Mesenchymal stem cell (in vitro differentiated cells and primary cell): ENCODE measurements at regions not wholly inside any gene's neighbourhood (a gene's known extent, or its start where the extent isn't known, plus 50 kb on each side); places are given as distances from the start of the nearest gene placed in this dataset.
A peak's percentile ranks its signal among the peaks of the same experiment; 100 is the strongest.

Experiments used
- DNase-seq: peaks from one replicate; pipeline ENCODE4 v3.0.0-alpha.2; 2013
- H2AFZ ChIP-seq: one replicate; pipeline ENCODE4 v1.6.1; 2013; ENCODE audit warnings: low read depth, mild to moderate bottlenecking, control low read depth, inconsistent platforms, low read length, moderate library complexity
- H2AK5ac ChIP-seq: 2 replicates; pipeline ENCODE4 v1.6.1; 2013; ENCODE audit warnings: low read length, moderate library complexity, mild to moderate bottlenecking, inconsistent platforms; ENCODE audit not compliant: severe bottlenecking
- H2BK120ac ChIP-seq: one replicate; pipeline ENCODE4 v1.6.1; 2013; ENCODE audit warnings: low read depth, mild to moderate bottlenecking, inconsistent platforms, low read length, moderate library complexity
- H2BK12ac ChIP-seq, 2 experiments: one replicate each; pipeline ENCODE4 v1.6.1; 2013; ENCODE audit warnings: inconsistent platforms in 2 of 2, low read length in 2 of 2, mild to moderate bottlenecking in 2 of 2, moderate library complexity in 2 of 2, control low read depth in 1 of 2
- H2BK15ac ChIP-seq: one replicate; pipeline ENCODE4 v1.6.1; 2013; ENCODE audit warnings: mild to moderate bottlenecking, low read depth, inconsistent platforms; ENCODE audit not compliant: poor library complexity, severe bottlenecking
- H2BK5ac ChIP-seq: 2 replicates; pipeline ENCODE4 v1.6.1; 2013; ENCODE audit warnings: low read depth, mild to moderate bottlenecking, low read length, control low read depth, inconsistent platforms; ENCODE audit not compliant: poor library complexity, severe bottlenecking
- H3K14ac ChIP-seq, 2 experiments: one replicate each; pipeline ENCODE4 v1.6.1; 2013; ENCODE audit warnings: inconsistent platforms in 2 of 2, low read length in 2 of 2, control low read depth in 1 of 2, mild to moderate bottlenecking in 1 of 2, moderate library complexity in 1 of 2
- H3K18ac ChIP-seq, 2 experiments: one replicate each; pipeline ENCODE4 v1.6.1; 2013; ENCODE audit warnings: inconsistent platforms in 2 of 2, low read length in 2 of 2, control low read depth in 1 of 2, low read depth in 1 of 2, mild to moderate bottlenecking in 1 of 2
- H3K23ac ChIP-seq, 2 experiments: one replicate each; pipeline ENCODE4 v1.6.1; 2013; ENCODE audit warnings: inconsistent platforms in 2 of 2, low read length in 2 of 2, mild to moderate bottlenecking in 2 of 2, moderate library complexity in 2 of 2, control low read depth in 1 of 2
- H3K27ac ChIP-seq: 2 replicates; pipeline ENCODE4 v1.5.1; 2013; ENCODE audit warnings: mild to moderate bottlenecking, moderate library complexity, low read length, control low read depth, inconsistent platforms; ENCODE audit not compliant: poor library complexity, severe bottlenecking
- H3K27me3 ChIP-seq, 2 experiments: 2 replicates each; pipeline versions ENCODE4 v1.6.1 to v1.7.0; 2013; ENCODE audit warnings: low read length in 2 of 2, mild to moderate bottlenecking in 2 of 2, moderate library complexity in 2 of 2, control low read depth in 1 of 2, inconsistent platforms in 1 of 2; ENCODE audit not compliant: control insufficient read depth in 1 of 2, insufficient read depth in 1 of 2
- H3K36me3 ChIP-seq, 2 experiments: 2 replicates each; pipeline versions ENCODE4 v1.6.1 to v1.7.0; 2013; ENCODE audit warnings: low read length in 2 of 2, control low read depth in 1 of 2, inconsistent platforms in 1 of 2, low read depth in 1 of 2, mild to moderate bottlenecking in 1 of 2; ENCODE audit not compliant: insufficient read depth in 2 of 2, control insufficient read depth in 1 of 2
- H3K4ac ChIP-seq, 2 experiments: one replicate each; pipeline ENCODE4 v1.6.1; 2013; ENCODE audit warnings: inconsistent platforms in 2 of 2, low read length in 2 of 2, mild to moderate bottlenecking in 2 of 2, moderate library complexity in 2 of 2, control low read depth in 1 of 2, low read depth in 1 of 2
- H3K4me1 ChIP-seq: 2 replicates; pipeline ENCODE4 v1.6.1; 2013; ENCODE audit warnings: low read depth, low read length, control low read depth; ENCODE audit not compliant: control insufficient read depth, insufficient read depth
- H3K4me2 ChIP-seq: 2 replicates; pipeline ENCODE4 v1.6.1; 2013; ENCODE audit warnings: low read length, mild to moderate bottlenecking, inconsistent platforms; ENCODE audit not compliant: poor library complexity, severe bottlenecking
- H3K4me3 ChIP-seq, 2 experiments: 2 replicates each; pipeline versions ENCODE4 v1.5.1 to v1.7.0; 2013; ENCODE audit warnings: low read length in 2 of 2, mild to moderate bottlenecking in 2 of 2, control low read depth in 1 of 2, low read depth in 1 of 2; ENCODE audit not compliant: insufficient read depth in 1 of 2
- H3K79me1 ChIP-seq: replicated peaks from 2 replicates; pipeline ENCODE4 v1.6.1; 2013; ENCODE audit warnings: mild to moderate bottlenecking, control low read depth, low read length, inconsistent platforms; ENCODE audit not compliant: poor library complexity, severe bottlenecking
- H3K9ac ChIP-seq: 2 replicates; pipeline ENCODE4 v1.7.0; 2013; ENCODE audit warnings: mild to moderate bottlenecking, low read length, moderate library complexity
- H3K9me3 ChIP-seq: 2 replicates; pipeline ENCODE4 v1.7.0; 2013; ENCODE audit warnings: mild to moderate bottlenecking, low read length; ENCODE audit not compliant: control insufficient read depth
- H4K8ac ChIP-seq: one replicate; pipeline ENCODE4 v1.6.1; 2013; ENCODE audit warnings: inconsistent platforms, mild to moderate bottlenecking, low read length, moderate library complexity
- H4K91ac ChIP-seq: one replicate; pipeline ENCODE4 v1.6.1; 2013; ENCODE audit warnings: mild to moderate bottlenecking, low read length, inconsistent platforms
- WGBS: methylation state at CpG from one replicate; pipeline ENCODE4 v1.1.7; 2013; ENCODE audit warnings: mixed read lengths; 5-methylcytosine and 5-hydroxymethylcytosine counted together

- H4K8ac ChIP-seq, result no peak overlapping the region
- H3K14ac ChIP-seq, result no peak overlapping the region
- WGBS, result 90% methylated on average over 4 of the region's 4 CpGs
- H3K27me3 ChIP-seq, result no peaks in the 10 kb centered on the region
- no peak overlapping the region for H2BK120ac ChIP-seq
- H3K4me1 ChIP-seq, result peaks cover 2% of the 10 kb centered on the region
- no peak overlapping the region for H3K18ac ChIP-seq
- no peak overlapping the region for H2BK12ac ChIP-seq
- no peaks in the 10 kb centered on the region for H3K79me1 ChIP-seq
- no peak overlapping the region for H4K91ac ChIP-seq
- H2AK5ac ChIP-seq, result no peak overlapping the region
- no peak for DNase-seq
- H3K9me3 ChIP-seq, result no peaks in the 10 kb centered on the region
- no peak overlapping the region for H2BK15ac ChIP-seq
- H3K27ac ChIP-seq, result no peak overlapping the region
- H3K4me3 ChIP-seq, result no peak overlapping the region
- H2BK5ac ChIP-seq, result no peak overlapping the region
- no peak overlapping the region for H3K4me2 ChIP-seq
- no peak overlapping the region for H3K23ac ChIP-seq
- H3K9ac ChIP-seq, result no peak overlapping the region
- no peak overlapping the region for H3K4ac ChIP-seq
- no peak overlapping the region for H2AFZ ChIP-seq
- no peaks in the 10 kb centered on the region for H3K36me3 ChIP-seq
These were observed 226.4 kb downstream of the FAT3 start for GRCh38 chr11:92451063-92451462.

GRCh38 chr11:92453055-92453454 is 228.4 kb downstream of the FAT3 start:
- peaks cover 7% of the 10 kb centered on the region for H3K4me1 ChIP-seq
- no peak overlapping the region for H3K23ac ChIP-seq
- H4K8ac ChIP-seq, result no peak overlapping the region
- no peak overlapping the region for H2BK120ac ChIP-seq
- no peak overlapping the region for H2AFZ ChIP-seq
- peak overlapping the region; percentile 73 for H3K9ac ChIP-seq
- no peak overlapping the region for H4K91ac ChIP-seq
- no peaks in the 10 kb centered on the region for H3K9me3 ChIP-seq
- H3K36me3 ChIP-seq, result no peaks in the 10 kb centered on the region
- H3K27me3 ChIP-seq, result no peaks in the 10 kb centered on the region
- H3K4ac ChIP-seq, result no peak overlapping the region
- peak overlapping the region in 1 of 2 experiments; percentile 23 for H3K4me3 ChIP-seq
- H2BK12ac ChIP-seq, result no peak overlapping the region
- H3K4me2 ChIP-seq, result no peak overlapping the region
- DNase-seq, result peak; percentile 12
- 74% methylated on average over 3 of the region's 3 CpGs for WGBS
- H3K27ac ChIP-seq, result no peak overlapping the region
- H2BK5ac ChIP-seq, result no peak overlapping the region
- H2AK5ac ChIP-seq, result no peak overlapping the region
- H3K18ac ChIP-seq, result no peak overlapping the region
- H3K79me1 ChIP-seq, result no peaks in the 10 kb centered on the region
- no peak overlapping the region for H2BK15ac ChIP-seq
- H3K14ac ChIP-seq, result no peak overlapping the region

- 91% methylated on average over 2 of the region's 2 CpGs for WGBS
- H3K27ac ChIP-seq, result no peak overlapping the region
- no peak overlapping the region for H3K4ac ChIP-seq
- no peaks in the 10 kb centered on the region for H3K79me1 ChIP-seq
- H4K91ac ChIP-seq, result no peak overlapping the region
- H3K14ac ChIP-seq, result no peak overlapping the region
- H2BK15ac ChIP-seq, result no peak overlapping the region
- no peak overlapping the region for H3K4me2 ChIP-seq
- no peak overlapping the region for H3K23ac ChIP-seq
- H4K8ac ChIP-seq, result no peak overlapping the region
- H2AK5ac ChIP-seq, result no peak overlapping the region
- no peak overlapping the region for H2BK120ac ChIP-seq
- H3K27me3 ChIP-seq, result no peaks in the 10 kb centered on the region
- H3K36me3 ChIP-seq, result no peaks in the 10 kb centered on the region
- H3K4me3 ChIP-seq, result no peak overlapping the region
- H2BK5ac ChIP-seq, result no peak overlapping the region
- H3K9ac ChIP-seq, result no peak overlapping the region
- peaks cover 10% of the 10 kb centered on the region for H3K4me1 ChIP-seq
- no peaks in the 10 kb centered on the region for H3K9me3 ChIP-seq
- H3K18ac ChIP-seq, result no peak overlapping the region
- no peak overlapping the region for H2AFZ ChIP-seq
- DNase-seq, result no peak
- no peak overlapping the region for H2BK12ac ChIP-seq
These were observed 230.7 kb downstream of the FAT3 start for GRCh38 chr11:92455210-92455790.

DNA sequence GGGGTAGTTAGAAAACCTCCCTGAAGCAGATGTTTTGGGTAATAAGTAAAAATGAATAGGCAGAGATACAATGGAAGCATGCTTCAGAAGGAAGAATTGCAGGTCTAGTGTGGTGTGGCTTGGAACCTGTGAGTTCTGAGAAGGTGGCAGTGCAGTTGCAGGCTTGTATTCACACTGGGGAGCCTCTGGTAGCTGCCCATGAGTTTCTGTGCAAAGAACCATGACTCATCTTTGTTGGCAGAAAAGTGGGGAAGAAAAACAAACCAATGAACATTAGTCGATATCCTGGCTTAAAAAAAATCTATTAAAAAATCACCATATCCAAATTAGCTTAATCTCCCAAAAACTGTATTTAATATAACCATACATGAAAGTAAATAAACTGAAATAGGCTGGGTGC is 232.6 kb downstream of the FAT3 start:
- Histone ChIP-seq H3K36me3 (no peaks in the 10 kb centered on the region), H3K4me3 (no peak overlapping the region), H3K18ac (no peak overlapping the region), H3K23ac (no peak overlapping the region), H3K4ac (no peak overlapping the region), H3K79me1 (no peaks in the 10 kb centered on the region), H2AK5ac (no peak overlapping the region), H3K27ac (no peak overlapping the region), H3K9ac (no peak overlapping the region), H3K9me3 (no peaks in the 10 kb centered on the region), H3K4me1 (peaks cover 10% of the 10 kb centered on the region), H2BK15ac (no peak overlapping the region), H3K27me3 (no peaks in the 10 kb centered on the region), H2BK12ac (no peak overlapping the region), H4K91ac (no peak overlapping the region), H2AFZ (no peak overlapping the region), H2BK120ac (no peak overlapping the region), H4K8ac (no peak overlapping the region), H2BK5ac (no peak overlapping the region), H3K14ac (no peak overlapping the region), H3K4me2 (no peak overlapping the region)
- DNase-seq, result no peak
- no CpG with 5 or more reads among the region's 1 CpG for WGBS
